Bronchial epithelial cell (primary cell): ENCODE measurements at regions not wholly inside any gene's neighbourhood (a gene's known extent, or its start where the extent isn't known, plus 50 kb on each side); places are given as distances from the start of the nearest gene placed in this dataset.

Experiments used
- DNase-seq: peaks from one replicate; pipeline ENCODE4 v3.0.0-alpha.2; 2010; ENCODE audit warnings: low read depth
- FAIRE-seq: peaks from 2 replicates; lab custom pipeline; 2011; peaks lifted over from hg19 to GRCh38; lab: Jason Lieb, UNC
- H3K27me3 ChIP-seq: 2 replicates; pipeline ENCODE4 v1.5.1; 2011; ENCODE audit warnings: low read length; ENCODE audit not compliant: control insufficient read depth, insufficient read depth
- H3K36me3 ChIP-seq: 2 replicates; pipeline ENCODE4 v1.5.1; 2011; ENCODE audit warnings: low read length; ENCODE audit not compliant: control insufficient read depth, insufficient read depth
- H3K4me3 ChIP-seq: 2 replicates; pipeline ENCODE4 v1.5.1; 2011; ENCODE audit warnings: mild to moderate bottlenecking, low read depth, low read length, control low read depth
- TF ChIP-seq, protein P1 (sequence below): IDR thresholded peaks from 2 replicates; pipeline ENCODE4 v1.5.1; 2011; ENCODE audit warnings: mild to moderate bottlenecking, moderate library complexity, low read length, control low read depth, inconsistent platforms; ENCODE audit not compliant: insufficient read depth, severe bottlenecking

DNA sequence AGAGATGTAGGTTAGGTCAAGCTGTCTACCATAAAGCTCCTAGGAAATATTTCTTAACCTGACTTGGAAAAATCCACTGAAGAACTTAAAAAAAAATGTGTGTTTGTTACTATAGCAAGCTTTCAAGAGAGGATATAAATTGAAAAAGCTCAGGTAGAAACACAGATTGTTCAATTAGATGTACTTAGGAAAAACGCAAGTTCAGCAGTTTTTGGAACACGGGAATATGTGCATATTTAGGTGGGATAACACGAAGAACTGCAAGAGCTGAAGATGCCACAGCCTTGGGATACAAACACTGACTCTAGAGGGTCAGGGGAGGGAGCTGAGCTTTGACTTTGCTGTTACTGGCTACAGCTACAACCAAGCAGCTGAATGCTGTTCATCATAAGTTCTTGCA, 77.8 kb upstream of the FSHB start:
- no peak overlapping the region for H3K4me3 ChIP-seq
- TF ChIP-seq, protein P1, sequence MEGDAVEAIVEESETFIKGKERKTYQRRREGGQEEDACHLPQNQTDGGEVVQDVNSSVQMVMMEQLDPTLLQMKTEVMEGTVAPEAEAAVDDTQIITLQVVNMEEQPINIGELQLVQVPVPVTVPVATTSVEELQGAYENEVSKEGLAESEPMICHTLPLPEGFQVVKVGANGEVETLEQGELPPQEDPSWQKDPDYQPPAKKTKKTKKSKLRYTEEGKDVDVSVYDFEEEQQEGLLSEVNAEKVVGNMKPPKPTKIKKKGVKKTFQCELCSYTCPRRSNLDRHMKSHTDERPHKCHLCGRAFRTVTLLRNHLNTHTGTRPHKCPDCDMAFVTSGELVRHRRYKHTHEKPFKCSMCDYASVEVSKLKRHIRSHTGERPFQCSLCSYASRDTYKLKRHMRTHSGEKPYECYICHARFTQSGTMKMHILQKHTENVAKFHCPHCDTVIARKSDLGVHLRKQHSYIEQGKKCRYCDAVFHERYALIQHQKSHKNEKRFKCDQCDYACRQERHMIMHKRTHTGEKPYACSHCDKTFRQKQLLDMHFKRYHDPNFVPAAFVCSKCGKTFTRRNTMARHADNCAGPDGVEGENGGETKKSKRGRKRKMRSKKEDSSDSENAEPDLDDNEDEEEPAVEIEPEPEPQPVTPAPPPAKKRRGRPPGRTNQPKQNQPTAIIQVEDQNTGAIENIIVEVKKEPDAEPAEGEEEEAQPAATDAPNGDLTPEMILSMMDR = no peak
- DNase-seq = no peak
- no peaks in the 10 kb centered on the region for H3K36me3 ChIP-seq
- FAIRE-seq = no peak
- H3K27me3 ChIP-seq = no peaks in the 10 kb centered on the region

DNA sequence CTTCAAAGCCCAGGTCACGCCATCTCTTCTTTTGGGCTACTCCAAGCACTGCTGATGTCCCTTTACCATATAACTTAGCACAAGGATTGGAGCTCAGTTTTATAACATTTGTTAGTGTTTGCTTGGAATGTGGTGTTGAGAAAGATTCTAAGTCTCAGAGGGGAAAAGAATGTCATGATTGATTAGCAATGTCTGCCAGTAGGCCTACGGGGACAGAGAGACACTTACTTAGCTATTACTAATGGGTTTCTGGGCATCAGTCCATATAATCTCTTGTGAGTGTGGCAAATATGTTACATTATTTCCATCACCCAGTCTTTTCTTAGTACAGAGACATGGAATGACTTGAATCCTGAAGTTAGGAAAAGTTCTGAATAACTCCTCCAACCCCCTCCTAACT, 75.4 kb upstream of the FSHB start:
- Histone ChIP-seq H3K36me3 (no peaks in the 10 kb centered on the region), H3K4me3 (no peak overlapping the region), H3K27me3 (no peaks in the 10 kb centered on the region)
- TF ChIP-seq, protein P1 = no peak
- DNase-seq (no peak), FAIRE-seq (no peak)

DNA sequence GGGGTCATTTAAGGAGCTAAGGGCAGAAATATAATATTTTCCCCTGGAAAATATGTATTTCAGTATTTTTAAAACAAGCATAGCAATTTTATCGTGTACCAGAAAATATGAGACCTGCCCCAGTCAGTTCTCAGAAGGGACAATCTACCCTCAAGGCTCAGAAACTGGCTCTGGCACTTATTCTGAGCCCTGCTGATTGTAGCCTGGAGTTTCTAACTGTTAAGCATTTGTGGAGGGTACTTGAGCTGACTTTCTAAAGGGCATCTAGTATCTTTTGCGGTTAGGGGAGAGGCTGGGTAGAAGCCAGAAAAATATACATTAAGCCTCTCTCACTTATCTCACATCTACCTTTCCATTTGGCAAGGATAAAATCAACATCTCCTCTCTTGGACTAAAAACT, 71.3 kb upstream of the FSHB start:
- DNase-seq (no peak), FAIRE-seq (no peak)
- H3K27me3 ChIP-seq = no peaks in the 10 kb centered on the region
- TF ChIP-seq, protein P1 = no peak
- H3K4me3 ChIP-seq = no peak overlapping the region
- H3K36me3 ChIP-seq = no peaks in the 10 kb centered on the region

DNA sequence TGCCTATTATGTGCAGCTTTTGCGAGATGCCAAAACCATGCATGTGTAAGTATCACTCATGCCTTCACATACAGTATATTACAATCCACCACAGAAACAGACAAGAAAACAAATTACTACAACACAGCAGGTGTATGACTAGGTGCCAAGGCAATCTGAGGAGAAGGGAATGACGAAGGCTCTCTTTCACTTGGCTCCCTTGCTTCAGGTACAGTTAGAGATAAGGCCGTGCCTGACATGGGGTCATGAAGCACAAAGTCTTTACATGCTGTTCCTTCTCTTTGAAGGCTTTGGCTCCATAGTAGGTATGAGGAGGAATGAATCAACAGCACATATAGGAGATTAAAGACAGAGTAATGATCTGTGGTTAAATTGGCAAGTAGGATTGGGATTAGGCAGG, 65.2 kb upstream of the FSHB start:
- FAIRE-seq (no peak), DNase-seq (no peak)
- H3K4me3 ChIP-seq = no peak overlapping the region
- TF ChIP-seq, protein P1 = no peak
- no peaks in the 10 kb centered on the region for H3K36me3 ChIP-seq
- no peaks in the 10 kb centered on the region for H3K27me3 ChIP-seq

DNA sequence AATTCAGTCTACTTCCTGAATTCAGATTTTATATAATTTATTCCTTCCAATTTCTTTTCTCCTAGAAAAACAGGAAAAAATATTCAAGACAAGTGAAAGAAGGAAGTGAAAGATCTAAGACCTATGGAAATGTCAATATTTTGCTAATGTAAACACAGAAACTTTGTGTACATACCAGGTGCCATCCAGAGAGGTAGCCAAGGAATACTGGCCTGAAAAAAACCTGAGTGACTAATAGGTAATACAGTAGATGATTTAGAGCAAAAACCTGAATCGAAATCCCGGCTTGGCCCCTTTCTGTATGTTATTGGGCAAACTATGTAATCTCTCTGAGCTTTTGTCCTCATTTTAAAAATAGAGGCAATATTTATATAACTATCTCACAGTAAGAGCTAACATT, 59.2 kb upstream of the FSHB start:
- TF ChIP-seq, protein P1 = no peak
- FAIRE-seq (no peak), DNase-seq (no peak)
- no peaks in the 10 kb centered on the region for H3K27me3 ChIP-seq
- H3K36me3 ChIP-seq = no peaks in the 10 kb centered on the region
- no peak overlapping the region for H3K4me3 ChIP-seq

DNA sequence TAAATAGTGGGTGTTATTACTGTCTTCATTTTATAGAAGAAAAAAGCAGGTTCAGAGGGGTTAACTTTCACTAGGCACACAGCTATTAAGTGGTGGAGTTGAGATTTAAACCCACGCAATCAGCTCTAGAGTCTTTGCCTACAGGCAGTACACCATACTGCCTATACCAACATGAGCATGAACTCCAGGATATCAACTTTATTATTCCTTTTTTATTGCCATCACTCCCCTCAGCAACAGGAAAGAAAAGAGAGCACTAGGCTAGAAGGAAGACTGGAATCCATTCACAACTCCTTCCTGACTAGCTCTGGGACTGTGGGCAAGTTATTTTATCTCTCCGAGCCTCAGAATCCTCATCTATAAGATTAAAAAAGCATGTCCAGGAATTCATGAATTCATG, 58.7 kb upstream of the FSHB start:
- TF ChIP-seq, protein P1 = no peak
- H3K36me3 ChIP-seq = no peaks in the 10 kb centered on the region
- no peaks in the 10 kb centered on the region for H3K27me3 ChIP-seq
- FAIRE-seq = no peak
- H3K4me3 ChIP-seq = no peak overlapping the region
- DNase-seq = no peak
